ENCODE measurements at regions not wholly inside any gene's neighbourhood (a gene's known extent, or its start where the extent isn't known, plus 50 kb on each side); places are given as distances from the start of the nearest gene placed in this dataset.

DNA sequence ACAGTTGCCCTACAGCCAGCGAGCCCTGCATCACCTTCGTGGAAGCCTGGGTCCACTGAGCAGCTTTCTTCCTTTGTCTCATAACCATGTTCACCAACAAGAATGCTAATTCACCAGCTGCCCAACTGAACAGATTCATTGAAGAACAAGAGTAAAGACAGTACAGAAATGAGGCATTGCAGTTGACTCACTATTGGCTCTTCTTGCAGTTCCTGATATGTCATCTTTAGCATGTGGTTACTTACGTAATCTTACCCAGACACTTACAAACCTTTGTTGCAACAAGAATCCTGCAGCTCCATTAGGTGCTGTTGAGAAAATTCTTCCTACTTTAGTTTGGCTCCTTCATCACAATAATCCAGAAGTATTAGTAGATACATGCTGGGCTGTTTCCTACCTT, 174.0 kb upstream of the TPK1 start:
- Histone ChIP-seq H3K79me2 (no peaks in the 10 kb centered on the region), H3K4me3 (no peak overlapping the region), H3K4me1 (ENCODE audit: insufficient read depth) (no peaks in the 10 kb centered on the region), H3K9me2 (replicated peaks; ENCODE audit: insufficient read depth) (no peaks in the 10 kb centered on the region), H3K27ac (no peak overlapping the region), H2AFZ (no peak overlapping the region), H3K36me3 (replicated peaks; ENCODE audit: insufficient read depth, low read depth) (no peaks in the 10 kb centered on the region), H3K9me3 (ENCODE audit: low read depth) (no peaks in the 10 kb centered on the region), H4K20me1 (ENCODE audit: insufficient read depth, poor library complexity, severe bottlenecking) (no peaks in the 10 kb centered on the region), H3K27me3 (no peaks in the 10 kb centered on the region), H3K4me2 (no peak overlapping the region)
- no peak for DNase-seq (ENCODE audit: low spot score)
- TF ChIP-seq, protein P1, sequence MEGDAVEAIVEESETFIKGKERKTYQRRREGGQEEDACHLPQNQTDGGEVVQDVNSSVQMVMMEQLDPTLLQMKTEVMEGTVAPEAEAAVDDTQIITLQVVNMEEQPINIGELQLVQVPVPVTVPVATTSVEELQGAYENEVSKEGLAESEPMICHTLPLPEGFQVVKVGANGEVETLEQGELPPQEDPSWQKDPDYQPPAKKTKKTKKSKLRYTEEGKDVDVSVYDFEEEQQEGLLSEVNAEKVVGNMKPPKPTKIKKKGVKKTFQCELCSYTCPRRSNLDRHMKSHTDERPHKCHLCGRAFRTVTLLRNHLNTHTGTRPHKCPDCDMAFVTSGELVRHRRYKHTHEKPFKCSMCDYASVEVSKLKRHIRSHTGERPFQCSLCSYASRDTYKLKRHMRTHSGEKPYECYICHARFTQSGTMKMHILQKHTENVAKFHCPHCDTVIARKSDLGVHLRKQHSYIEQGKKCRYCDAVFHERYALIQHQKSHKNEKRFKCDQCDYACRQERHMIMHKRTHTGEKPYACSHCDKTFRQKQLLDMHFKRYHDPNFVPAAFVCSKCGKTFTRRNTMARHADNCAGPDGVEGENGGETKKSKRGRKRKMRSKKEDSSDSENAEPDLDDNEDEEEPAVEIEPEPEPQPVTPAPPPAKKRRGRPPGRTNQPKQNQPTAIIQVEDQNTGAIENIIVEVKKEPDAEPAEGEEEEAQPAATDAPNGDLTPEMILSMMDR (IDR thresholded peaks at IDR 0.05; ENCODE audit: poor library complexity) = no peak
- TF ChIP-seq EZH2 (IDR thresholded peaks at IDR 0.05; ENCODE audit: borderline replicate concordance) (no peak), EZH2phosphoT487 (IDR thresholded peaks at IDR 0.05; ENCODE audit: low read depth, severe bottlenecking, unreplicated experiment) (no peak)
- 84% methylated on average over 3 of the region's 3 CpGs for WGBS (ENCODE audit: low lambda C conversion rate, missing lambda C conversion rate)

DNA sequence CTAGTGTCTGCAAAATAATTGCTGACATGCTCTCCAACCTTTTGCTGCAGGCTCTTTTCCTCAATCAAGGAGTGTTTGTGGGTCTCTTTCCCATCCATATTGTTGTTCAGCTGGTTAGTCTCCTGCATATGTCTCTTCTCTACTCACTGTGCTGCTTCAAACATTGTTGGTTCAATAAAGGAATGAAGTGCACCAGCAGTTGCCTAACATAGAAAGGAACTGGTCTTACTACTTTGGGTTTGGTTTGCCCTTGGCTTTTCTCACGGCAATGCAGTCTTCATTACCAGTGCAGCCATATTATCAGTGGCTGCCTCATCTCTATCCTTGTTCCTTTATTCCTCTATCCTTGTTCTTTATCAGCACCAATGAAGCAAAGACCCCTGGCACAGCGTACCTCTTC, 169.7 kb upstream of the TPK1 start:
- no peaks in the 10 kb centered on the region for H3K4me1 ChIP-seq (ENCODE audit: insufficient read depth)
- no peaks in the 10 kb centered on the region for H3K79me2 ChIP-seq
- no peak overlapping the region for H3K4me3 ChIP-seq
- H3K4me2 ChIP-seq = no peak overlapping the region
- no peak for TF ChIP-seq EZH2 (IDR thresholded peaks at IDR 0.05; ENCODE audit: borderline replicate concordance)
- TF ChIP-seq, protein P1 (IDR thresholded peaks at IDR 0.05; ENCODE audit: poor library complexity) = no peak
- TF ChIP-seq EZH2phosphoT487 (IDR thresholded peaks at IDR 0.05; ENCODE audit: low read depth, severe bottlenecking, unreplicated experiment) = no peak
- DNase-seq (ENCODE audit: low spot score) = no peak
- H3K9me2 ChIP-seq (replicated peaks; ENCODE audit: insufficient read depth) = no peaks in the 10 kb centered on the region
- no peaks in the 10 kb centered on the region for H3K9me3 ChIP-seq (ENCODE audit: low read depth)
- no peaks in the 10 kb centered on the region for H3K36me3 ChIP-seq (replicated peaks; ENCODE audit: insufficient read depth, low read depth)
- H2AFZ ChIP-seq = no peak overlapping the region
- WGBS (ENCODE audit: low lambda C conversion rate, missing lambda C conversion rate) = 89% methylated on average over 2 of the region's 2 CpGs
- no peaks in the 10 kb centered on the region for H3K27me3 ChIP-seq
- H3K27ac ChIP-seq = no peak overlapping the region
- H4K20me1 ChIP-seq (ENCODE audit: insufficient read depth, poor library complexity, severe bottlenecking) = no peaks in the 10 kb centered on the region

DNA sequence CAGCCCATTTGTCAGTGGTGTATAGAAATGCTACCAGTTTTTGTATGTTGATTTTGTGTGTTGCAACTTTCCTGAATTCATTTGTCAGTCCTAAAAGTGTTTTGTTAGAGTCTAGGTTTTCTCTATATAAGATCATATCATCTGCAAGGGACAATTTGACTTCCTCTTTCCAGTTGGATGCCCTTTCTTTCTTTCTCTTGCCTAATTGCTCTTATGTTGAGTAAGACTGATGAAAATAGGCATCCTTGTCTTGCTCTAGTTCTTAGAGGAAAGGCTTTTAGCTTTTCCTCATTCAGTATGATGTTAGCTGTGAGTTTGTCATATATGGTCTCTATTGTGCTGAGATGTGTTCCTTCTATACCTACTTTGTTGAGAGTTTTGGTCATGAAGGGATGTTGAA, 161.7 kb upstream of the TPK1 start:
- Histone ChIP-seq H2AFZ (no peak overlapping the region), H3K36me3 (replicated peaks; ENCODE audit: insufficient read depth, low read depth) (no peaks in the 10 kb centered on the region), H3K4me1 (ENCODE audit: insufficient read depth) (no peaks in the 10 kb centered on the region), H3K79me2 (no peaks in the 10 kb centered on the region), H3K4me3 (no peak overlapping the region), H3K27ac (no peak overlapping the region), H3K9me3 (ENCODE audit: low read depth) (no peaks in the 10 kb centered on the region), H3K9me2 (replicated peaks; ENCODE audit: insufficient read depth) (no peaks in the 10 kb centered on the region), H4K20me1 (ENCODE audit: insufficient read depth, poor library complexity, severe bottlenecking) (no peaks in the 10 kb centered on the region), H3K4me2 (no peak overlapping the region), H3K27me3 (no peaks in the 10 kb centered on the region)
- no peak for DNase-seq (ENCODE audit: low spot score)
- TF ChIP-seq EZH2 (IDR thresholded peaks at IDR 0.05; ENCODE audit: borderline replicate concordance) (no peak), EZH2phosphoT487 (IDR thresholded peaks at IDR 0.05; ENCODE audit: low read depth, severe bottlenecking, unreplicated experiment) (no peak)
- TF ChIP-seq, protein P1 (IDR thresholded peaks at IDR 0.05; ENCODE audit: poor library complexity) = no peak

DNA sequence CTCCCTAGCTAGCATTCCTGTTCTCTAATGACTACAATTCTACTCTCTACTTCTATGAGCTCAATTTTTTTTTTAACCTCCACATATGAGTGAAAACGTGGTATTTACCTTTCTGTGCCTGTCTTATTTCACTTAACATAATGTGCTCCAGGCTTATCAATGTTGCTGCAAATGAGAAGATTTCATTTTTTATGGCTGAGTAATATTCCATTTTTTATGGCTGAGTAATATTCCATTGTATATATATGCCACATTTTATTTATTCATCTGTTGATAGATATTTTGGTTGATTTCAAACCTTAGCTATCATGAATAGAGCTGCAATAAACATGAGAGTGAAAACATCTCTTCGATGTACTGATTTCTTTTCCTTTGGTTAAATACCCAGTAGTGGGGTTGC, 159.6 kb upstream of the TPK1 start:
- Histone ChIP-seq H4K20me1 (ENCODE audit: insufficient read depth, poor library complexity, severe bottlenecking) (no peaks in the 10 kb centered on the region), H3K36me3 (replicated peaks; ENCODE audit: insufficient read depth, low read depth) (no peaks in the 10 kb centered on the region), H3K79me2 (no peaks in the 10 kb centered on the region), H3K9me3 (ENCODE audit: low read depth) (no peaks in the 10 kb centered on the region), H3K27me3 (no peaks in the 10 kb centered on the region), H3K4me1 (ENCODE audit: insufficient read depth) (no peaks in the 10 kb centered on the region), H2AFZ (no peak overlapping the region), H3K9me2 (replicated peaks; ENCODE audit: insufficient read depth) (no peaks in the 10 kb centered on the region), H3K4me2 (no peak overlapping the region), H3K4me3 (no peak overlapping the region), H3K27ac (no peak overlapping the region)
- DNase-seq (ENCODE audit: low spot score) = no peak
- WGBS (ENCODE audit: low lambda C conversion rate, missing lambda C conversion rate) = 70% methylated on average over 2 of the region's 2 CpGs
- TF ChIP-seq EZH2phosphoT487 (IDR thresholded peaks at IDR 0.05; ENCODE audit: low read depth, severe bottlenecking, unreplicated experiment) (no peak), EZH2 (IDR thresholded peaks at IDR 0.05; ENCODE audit: borderline replicate concordance) (no peak)
- TF ChIP-seq, protein P1 (IDR thresholded peaks at IDR 0.05; ENCODE audit: poor library complexity) = no peak
